Posterior vena cava (tissue), 2 donors: ENCODE measurements at regions not wholly inside any gene's neighbourhood (a gene's known extent, or its start where the extent isn't known, plus 50 kb on each side); places are given as distances from the start of the nearest gene placed in this dataset.

Experiments
- DNase-seq: peaks from one replicate; pipeline ENCODE4 v3.0.0-alpha.2; 2020; ENCODE audit warnings: low spot score
- intact Hi-C, 2 donors: fragments of 100-400 bp; cut with DNase I; formaldehyde crosslinking; loops; one replicate each; pipeline versions ENCODE4 v1.14.1 to v1.14.2; 2022 to 2023
- donor health status: DM: yes; HTN: yes; CAD: no.
- donor health status: DM: yes; HTN: yes; CAD: no.

GRCh38 chr10:3593611-3594010 lies 191.4 kb downstream of the KLF6 start:
- DNase-seq = no peak
- intact Hi-C loops = no loop called here

- DNase-seq = no peak
- intact Hi-C loops = no loop called here
Measured at GRCh38 chr10:3592424-3592823, 192.6 kb downstream of the KLF6 start.

GRCh38 chr10:3588816-3589215 lies 196.2 kb downstream of the KLF6 start:
- DNase-seq = no peak
- intact Hi-C loops = no loop called here

- intact Hi-C loops = no loop called here
- no peak for DNase-seq
Measured at GRCh38 chr10:3588346-3588745, 196.7 kb downstream of the KLF6 start.

GRCh38 chr10:3584926-3585784 lies 199.9 kb downstream of the KLF6 start:
- intact Hi-C loops = no loop called here

GRCh38 chr10:3580565-3580964 lies 204.4 kb downstream of the KLF6 start:
- intact Hi-C loops = no loop called here
- DNase-seq = no peak

More at GRCh38 chr10:3584926-3585784, 199.9 kb downstream of the KLF6 start:
- no peak for DNase-seq

- intact Hi-C loops = no loop called here
- no peak for DNase-seq
Measured at GRCh38 chr10:3579845-3580244, 205.2 kb downstream of the KLF6 start.

GRCh38 chr10:3578682-3579081 lies 206.3 kb downstream of the KLF6 start:
- intact Hi-C loops = no loop called here
- DNase-seq = no peak

GRCh38 chr10:3578159-3578558 lies 206.8 kb downstream of the KLF6 start:
- intact Hi-C loops = no loop called here
- DNase-seq = no peak

- no peak for DNase-seq
- intact Hi-C loops = no loop called here
Measured at GRCh38 chr10:3574451-3574850, 210.6 kb downstream of the KLF6 start.

- no peak for DNase-seq
- intact Hi-C loops = no loop called here
Measured at GRCh38 chr10:3573498-3573897, 211.5 kb downstream of the KLF6 start.

- intact Hi-C loops = no loop called here
- DNase-seq = no peak
Measured at GRCh38 chr10:3571310-3571825, 213.6 kb downstream of the KLF6 start.

- intact Hi-C loops = no loop called here
Measured at GRCh38 chr10:3570855-3571266, 214.1 kb downstream of the KLF6 start.

GRCh38 chr10:3570131-3570729 lies 214.8 kb downstream of the KLF6 start:
- intact Hi-C loops = no loop called here

More at GRCh38 chr10:3570855-3571266, 214.1 kb downstream of the KLF6 start:
- no peak for DNase-seq

GRCh38 chr10:3568983-3569382 lies 216.0 kb downstream of the KLF6 start:
- intact Hi-C loops = no loop called here

More at GRCh38 chr10:3570131-3570729, 214.8 kb downstream of the KLF6 start:
- no peak for DNase-seq

GRCh38 chr10:3568392-3568791 lies 216.6 kb downstream of the KLF6 start:
- no peak for DNase-seq
- intact Hi-C loops = no loop called here

More at GRCh38 chr10:3568983-3569382, 216.0 kb downstream of the KLF6 start:
- DNase-seq = no peak

- intact Hi-C loops = no loop called here
Measured at GRCh38 chr10:3567291-3567963, 217.6 kb downstream of the KLF6 start.

GRCh38 chr10:3566627-3567026 lies 218.4 kb downstream of the KLF6 start:
- intact Hi-C loops = no loop called here
- DNase-seq = no peak

More at GRCh38 chr10:3567291-3567963, 217.6 kb downstream of the KLF6 start:
- no peak for DNase-seq

GRCh38 chr10:3564346-3565002 lies 220.5 kb downstream of the KLF6 start:
- DNase-seq = no peak
- intact Hi-C loops = no loop called here
